HEK293 (cell line): ENCODE measurements at regions not wholly inside any gene's neighbourhood (a gene's known extent, or its start where the extent isn't known, plus 50 kb on each side); places are given as distances from the start of the nearest gene placed in this dataset.

Source experiments
- CTCF ChIP-seq: fragments of 450-650 bp; formaldehyde crosslinking; IDR thresholded peaks from 2 replicates; pipeline ENCODE4 v1.5.1; 2016; ENCODE audit warnings: missing biosample characterization, missing genetic modification characterization
- PRDM2 ChIP-seq: fragments of 450-650 bp; formaldehyde crosslinking; IDR thresholded peaks from 2 replicates; pipeline ENCODE4 v1.5.1; 2016; ENCODE audit warnings: missing biosample characterization, missing genetic modification characterization, borderline replicate concordance
- TCF7L2 ChIP-seq: IDR thresholded peaks from 2 replicates; pipeline ENCODE4 v1.6.1; 2011; ENCODE audit warnings: low read depth, mild to moderate bottlenecking, inconsistent platforms, low read length, moderate library complexity, borderline replicate concordance
- YY1 ChIP-seq: fragments of 450-650 bp; formaldehyde crosslinking; IDR thresholded peaks from 2 replicates; pipeline ENCODE4 v1.5.1; 2018; ENCODE audit warnings: missing biosample characterization, missing genetic modification characterization
- ZBTB20 ChIP-seq: fragments of 450-650 bp; formaldehyde crosslinking; IDR thresholded peaks from 2 replicates; pipeline ENCODE4 v1.5.1; 2016; ENCODE audit warnings: missing biosample characterization, missing genetic modification characterization
- ZBTB26 ChIP-seq: fragments of 450-650 bp; formaldehyde crosslinking; optimal IDR thresholded peaks from 2 replicates; pipeline ENCODE3; 2016; ENCODE audit warnings: missing biosample characterization, mild to moderate bottlenecking, missing genetic modification characterization
- ZBTB44 ChIP-seq: fragments of 450-650 bp; IDR thresholded peaks from 2 replicates; pipeline ENCODE4 v1.5.1; 2018; ENCODE audit warnings: missing biosample characterization, mild to moderate bottlenecking, missing genetic modification characterization
- ZFP3 ChIP-seq: fragments of 450-650 bp; formaldehyde crosslinking; IDR thresholded peaks from 2 replicates; pipeline ENCODE4 v1.5.1; 2016; ENCODE audit warnings: low read depth, missing biosample characterization, missing genetic modification characterization
- ZNF155 ChIP-seq: fragments of 450-650 bp; formaldehyde crosslinking; IDR thresholded peaks from 2 replicates; pipeline ENCODE4 v1.5.1; 2016; ENCODE audit warnings: missing biosample characterization, missing genetic modification characterization
- ZNF184 ChIP-seq: fragments of 450-650 bp; IDR thresholded peaks from 2 replicates; pipeline ENCODE4 v1.5.1; 2018; ENCODE audit warnings: missing biosample characterization, mild to moderate bottlenecking, missing genetic modification characterization
- ZNF274 ChIP-seq, 2 experiments: fragments of 200-500 bp in 1 of 2; fragments of 450-650 bp in 1 of 2; sonication (Bioruptor generic) in 1 of 2; formaldehyde crosslinking in 1 of 2; IDR thresholded peaks; 2 replicates each; pipeline versions ENCODE4 v1.5.1 to v1.6.1; 2014 to 2016; ENCODE audit warnings: borderline replicate concordance in 1 of 2, inconsistent platforms in 1 of 2, low read length in 1 of 2, missing biosample characterization in 1 of 2, missing genetic modification characterization in 1 of 2
- ZNF670 ChIP-seq: fragments of 450-650 bp; formaldehyde crosslinking; IDR thresholded peaks from 2 replicates; pipeline ENCODE4 v1.5.1; 2016; ENCODE audit warnings: missing biosample characterization, missing genetic modification characterization, low read depth

- TF ChIP-seq CTCF (tag by site-specific recombination) (no peak), ZBTB44 (tag by site-specific recombination) (no peak), ZNF155 (tag by site-specific recombination) (no peak), ZNF670 (tag by site-specific recombination) (no peak), PRDM2 (no peak), ZBTB26 (tag by site-specific recombination) (no peak), ZNF184 (tag by site-specific recombination) (no peak), ZFP3 (no peak), YY1 (tag by site-specific recombination) (no peak), ZBTB20 (tag by site-specific recombination) (no peak), TCF7L2 (no peak), ZNF274 (IDR thresholded peaks at IDR 0.05; ENCODE audit: low read length) (no peak), ZNF274 (tag by site-specific recombination; IDR thresholded peaks at IDR 0.05; ENCODE audit: borderline replicate concordance) (no peak)
Measured at GRCh38 chr3:144403040-144403457, 431.4 kb downstream of the DIPK2A start.
